ENCODE measurements at regions not wholly inside any gene's neighbourhood (a gene's known extent, or its start where the extent isn't known, plus 50 kb on each side); places are given as distances from the start of the nearest gene placed in this dataset.
"Not testable (repeated sequence)": the region's sequence is repeated elsewhere in the genome, so short reads cannot be mapped to it uniquely, and the experiment has no call there.

GRCh38 chr4:38531141-38531727 is 132.8 kb upstream of the KLF3 start:
- no peak for TF ChIP-seq CTCF (conservative IDR thresholded peaks at IDR 0.05; ENCODE audit: low read length)
- H3K4me3 ChIP-seq (ENCODE audit: low read length): no peak overlapping the region
- DNase-seq (ENCODE audit: low read depth): no peak

- no peak for TF ChIP-seq CTCF (conservative IDR thresholded peaks at IDR 0.05; ENCODE audit: low read length)
- DNase-seq (ENCODE audit: low read depth): no peak
- H3K4me3 ChIP-seq (ENCODE audit: low read length): no peak overlapping the region
Observed at GRCh38 chr4:38532908-38533499, 131.0 kb upstream of the KLF3 start.

- TF ChIP-seq CTCF (conservative IDR thresholded peaks at IDR 0.05; ENCODE audit: low read length): no peak
- H3K4me3 ChIP-seq (ENCODE audit: low read length): no peak overlapping the region
Observed at GRCh38 chr4:38534344-38535045, 129.5 kb upstream of the KLF3 start.

GRCh38 chr4:38535071-38535470 is 128.9 kb upstream of the KLF3 start:
- not testable (repeated sequence) for DNase-seq (ENCODE audit: low read depth); H3K4me3 ChIP-seq (ENCODE audit: low read length)

More at GRCh38 chr4:38534344-38535045, 129.5 kb upstream of the KLF3 start:
- DNase-seq (ENCODE audit: low read depth): no peak

GRCh38 chr4:38535717-38536116 is 128.3 kb upstream of the KLF3 start:
- no peak overlapping the region for H3K4me3 ChIP-seq (ENCODE audit: low read length)
- no peak for TF ChIP-seq CTCF (conservative IDR thresholded peaks at IDR 0.05; ENCODE audit: low read length)

GRCh38 chr4:38536716-38537115 is 127.3 kb upstream of the KLF3 start:
- no peak for TF ChIP-seq CTCF (conservative IDR thresholded peaks at IDR 0.05; ENCODE audit: low read length)
- no peak for DNase-seq (ENCODE audit: low read depth)
- H3K4me3 ChIP-seq (ENCODE audit: low read length): no peak overlapping the region

More at GRCh38 chr4:38535717-38536116, 128.3 kb upstream of the KLF3 start:
- no peak for DNase-seq (ENCODE audit: low read depth)

- no peak overlapping the region for H3K4me3 ChIP-seq (ENCODE audit: low read length)
- no peak for DNase-seq (ENCODE audit: low read depth)
- no peak for TF ChIP-seq CTCF (conservative IDR thresholded peaks at IDR 0.05; ENCODE audit: low read length)
Observed at GRCh38 chr4:38537666-38538065, 126.3 kb upstream of the KLF3 start.

Measured in AG10803 (cell line).